H1 (cell line): ENCODE measurements at regions not wholly inside any gene's neighbourhood (a gene's known extent, or its start where the extent isn't known, plus 50 kb on each side); places are given as distances from the start of the nearest gene placed in this dataset.

Source experiments
- CTCF ChIA-PET: fragments of 300-600 bp; sonication (Branson Sonifier 250); formaldehyde crosslinking; loops from one replicate; lab custom pipeline; 2021; ENCODE audit not compliant: partially characterized antibody; lab: Charles Lee
- POLR2A ChIA-PET: fragments of 300-600 bp; sonication (Branson Sonifier 250); formaldehyde crosslinking; loops from one replicate; lab custom pipeline; 2021; ENCODE audit warnings: inconsistent platforms; ENCODE audit not compliant: partially characterized antibody; lab: Charles Lee
- DNase-seq, 2 experiments: peaks; one replicate each; pipeline versions ENCODE4 v3.0.0 to v3.0.0-alpha.2; 2010 to 2022; ENCODE audit warnings: low spot score in 2 of 2, low read depth in 1 of 2, mixed read lengths in 1 of 2
- FAIRE-seq: peaks from 2 replicates; lab custom pipeline; 2011; peaks lifted over from hg19 to GRCh38; lab: Jason Lieb, UNC
- H2AFZ ChIP-seq: 2 replicates; pipeline ENCODE4 v1.8.1; 2012; ENCODE audit warnings: low read length, inconsistent platforms
- H2AK5ac ChIP-seq: 2 replicates; pipeline ENCODE4 v1.6.1; 2013; ENCODE audit warnings: low read depth, low read length
- H2BK120ac ChIP-seq: replicated peaks from 2 replicates; pipeline ENCODE3; 2013; ENCODE audit warnings: low read depth, low read length, inconsistent platforms
- H2BK12ac ChIP-seq: 2 replicates; pipeline ENCODE4 v1.6.1; 2013; ENCODE audit warnings: low read depth, low read length
- H2BK15ac ChIP-seq: 2 replicates; pipeline ENCODE4 v1.6.1; 2013; ENCODE audit warnings: low read length
- H2BK20ac ChIP-seq: 2 replicates; pipeline ENCODE4 v1.6.1; 2013; ENCODE audit warnings: low read length
- H2BK5ac ChIP-seq: 2 replicates; pipeline ENCODE4 v1.6.1; 2013; ENCODE audit warnings: low read depth, low read length
- H3K14ac ChIP-seq: 2 replicates; pipeline ENCODE4 v1.6.1; 2013; ENCODE audit warnings: inconsistent platforms; ENCODE audit not compliant: insufficient read length
- H3K18ac ChIP-seq: 2 replicates; pipeline ENCODE4 v1.6.1; 2013; ENCODE audit warnings: low read length; ENCODE audit errors: extremely low read depth
- H3K23ac ChIP-seq: 2 replicates; pipeline ENCODE4 v1.6.1; 2013; ENCODE audit warnings: inconsistent platforms; ENCODE audit not compliant: insufficient read length
- H3K23me2 ChIP-seq: 2 replicates; pipeline ENCODE4 v1.6.1; 2013; ENCODE audit warnings: low read depth, low read length
- H3K27ac ChIP-seq: 2 replicates; pipeline ENCODE4 v1.6.1; 2011; ENCODE audit warnings: low read depth, low read length, inconsistent platforms
- H3K27me3 ChIP-seq, 4 experiments: replicated peaks in 1 of 4; 1 replicate in 1 of 4; 2 replicates in 3 of 4; pipeline versions ENCODE4 v1.6.1 to v1.8.1; 2011 to 2013; ENCODE audit warnings: low read length in 3 of 4, mild to moderate bottlenecking in 3 of 4, inconsistent platforms in 2 of 4, mixed read lengths in 2 of 4, moderate library complexity in 1 of 4; ENCODE audit not compliant: control insufficient read depth in 3 of 4, insufficient read depth in 3 of 4; ENCODE audit errors: extremely low read depth in 1 of 4
- H3K36me3 ChIP-seq, 4 experiments: 2 replicates each; pipeline versions ENCODE4 v1.6.1 to v1.8.1; 2011 to 2013; ENCODE audit warnings: mild to moderate bottlenecking in 4 of 4, low read length in 3 of 4, moderate library complexity in 2 of 4, control low read depth in 1 of 4, inconsistent platforms in 1 of 4; ENCODE audit not compliant: insufficient read depth in 4 of 4, control insufficient read depth in 2 of 4
- H3K4ac ChIP-seq: replicated peaks from 2 replicates; pipeline ENCODE3; 2013; ENCODE audit warnings: low read length, low read depth, mixed read lengths, inconsistent platforms; ENCODE audit not compliant: insufficient read length
- H3K4me1 ChIP-seq, 4 experiments: replicated peaks in 1 of 4; 1 replicate in 1 of 4; 2 replicates in 3 of 4; pipeline versions ENCODE4 v1.6.1 to v1.8.1; 2011 to 2013; ENCODE audit warnings: low read length in 3 of 4, inconsistent platforms in 2 of 4, mixed read lengths in 1 of 4; ENCODE audit not compliant: insufficient read depth in 4 of 4, control insufficient read depth in 3 of 4
- H3K4me2 ChIP-seq, 2 experiments: 2 replicates each; pipeline versions ENCODE4 v1.6.1 to v1.8.1; 2011 to 2013; ENCODE audit warnings: low read depth in 2 of 2, low read length in 2 of 2, control low read depth in 1 of 2, inconsistent platforms in 1 of 2, mild to moderate bottlenecking in 1 of 2; ENCODE audit not compliant: insufficient read depth in 1 of 2
- H3K4me3 ChIP-seq, 4 experiments: fragments of 200-600, 300-600 bp in 1 of 4; sonication (generic), shearing (Covaris generic), sonication (Bioruptor Twin) in 1 of 4; 2 replicates each; pipeline versions ENCODE4 v1.5.1 to v1.8.1; 2011 to 2016; ENCODE audit warnings: low read length in 4 of 4, low read depth in 3 of 4, control low read depth in 2 of 4, inconsistent platforms in 2 of 4, mild to moderate bottlenecking in 2 of 4, mixed read lengths in 1 of 4, moderate library complexity in 1 of 4; ENCODE audit not compliant: insufficient read depth in 2 of 4; ENCODE audit errors: extremely low read depth in 1 of 4
- H3K56ac ChIP-seq: replicated peaks from 2 replicates; pipeline ENCODE3; 2013; ENCODE audit warnings: low read depth, mild to moderate bottlenecking, mixed read lengths, low read length, inconsistent platforms; ENCODE audit not compliant: insufficient read length
- H3K79me1 ChIP-seq: 2 replicates; pipeline ENCODE4 v1.6.1; 2013; ENCODE audit warnings: low read depth, low read length, control low read depth
- H3K79me2 ChIP-seq, 2 experiments: 2 replicates each; pipeline versions ENCODE4 v1.6.1 to v1.8.1; 2012 to 2013; ENCODE audit warnings: low read length in 2 of 2, mild to moderate bottlenecking in 2 of 2, inconsistent platforms in 1 of 2; ENCODE audit not compliant: insufficient read depth in 2 of 2, control insufficient read depth in 1 of 2
- H3K9ac ChIP-seq, 4 experiments: replicated peaks in 1 of 4; 1 replicate in 1 of 4; 2 replicates in 3 of 4; pipeline versions ENCODE4 v1.6.1 to v1.8.1; 2011 to 2013; ENCODE audit warnings: low read depth in 3 of 4, low read length in 3 of 4, control low read depth in 2 of 4, mild to moderate bottlenecking in 2 of 4, moderate library complexity in 2 of 4, inconsistent platforms in 1 of 4; ENCODE audit errors: extremely low read depth in 1 of 4
- H3K9me3 ChIP-seq, 2 experiments: 2 replicates each; pipeline versions ENCODE4 v1.6.1 to v1.8.1; 2012 to 2013; ENCODE audit warnings: mild to moderate bottlenecking in 2 of 2, moderate library complexity in 2 of 2, control low read depth in 1 of 2, inconsistent platforms in 1 of 2, low read depth in 1 of 2, low read length in 1 of 2, mixed read lengths in 1 of 2; ENCODE audit not compliant: insufficient read depth in 2 of 2
- H4K20me1 ChIP-seq, 2 experiments: replicated peaks in 1 of 2; 2 replicates each; pipeline versions ENCODE3 to v1.8.1; 2011 to 2013; ENCODE audit warnings: inconsistent platforms in 2 of 2, low read length in 2 of 2, mild to moderate bottlenecking in 1 of 2; ENCODE audit not compliant: insufficient read depth in 2 of 2, control insufficient read depth in 1 of 2
- H4K5ac ChIP-seq: 2 replicates; pipeline ENCODE4 v1.6.1; 2013; ENCODE audit warnings: low read length, low read depth, mixed read lengths, inconsistent platforms; ENCODE audit not compliant: insufficient read length
- H4K8ac ChIP-seq: 2 replicates; pipeline ENCODE4 v1.8.0; 2013; ENCODE audit warnings: mild to moderate bottlenecking, moderate library complexity, low read length, inconsistent platforms; ENCODE audit not compliant: insufficient read depth; ENCODE audit errors: extremely low read depth
- H4K91ac ChIP-seq: replicated peaks from 2 replicates; pipeline ENCODE3; 2013; ENCODE audit warnings: low read length, mixed read lengths, inconsistent platforms; ENCODE audit not compliant: insufficient read length
- CEBPB ChIP-seq: IDR thresholded peaks from 2 replicates; pipeline ENCODE4 v1.6.1; 2012; ENCODE audit warnings: low read depth, low read length
- CHD2 ChIP-seq: IDR thresholded peaks from 2 replicates; pipeline ENCODE4 v1.6.1; 2012; ENCODE audit warnings: low read length, improper control_type of control experiment
- GTF2F1 ChIP-seq: IDR thresholded peaks from 2 replicates; pipeline ENCODE4 v1.6.1; 2012; ENCODE audit warnings: low read depth, low read length, improper control_type of control experiment, borderline replicate concordance
- HDAC6 ChIP-seq: IDR thresholded peaks from one replicate; pipeline ENCODE4 v1.7.1; 2012; ENCODE audit warnings: low read depth, mild to moderate bottlenecking, inconsistent platforms, low read length, moderate library complexity
- KDM1A ChIP-seq: fragments of 200-600, 300-600 bp; sonication (generic); IDR thresholded peaks from 2 replicates; pipeline ENCODE4 v1.7.1; 2016; ENCODE audit warnings: mild to moderate bottlenecking, low read length, borderline replicate concordance
- KDM4A ChIP-seq: IDR thresholded peaks from one replicate; pipeline ENCODE4 v1.7.1; 2012; ENCODE audit warnings: low read depth, mild to moderate bottlenecking, moderate library complexity, low read length, inconsistent platforms; ENCODE audit not compliant: severe bottlenecking
- RFX5 ChIP-seq: IDR thresholded peaks from 2 replicates; pipeline ENCODE4 v1.6.1; 2011; ENCODE audit warnings: low read depth, low read length, improper control_type of control experiment, borderline replicate concordance
- SIX5 ChIP-seq: IDR thresholded peaks from 2 replicates; pipeline ENCODE4 v1.6.1; 2011; ENCODE audit warnings: mild to moderate bottlenecking, low read depth, low read length
- SP2 ChIP-seq: IDR thresholded peaks from 2 replicates; pipeline ENCODE4 v1.6.1; 2012; ENCODE audit warnings: mild to moderate bottlenecking, low read length, inconsistent platforms
- ZNF274 ChIP-seq: IDR thresholded peaks from 2 replicates; pipeline ENCODE4 v1.7.0; 2012; ENCODE audit warnings: low read length, borderline replicate concordance; ENCODE audit errors: extremely low read depth

DNA sequence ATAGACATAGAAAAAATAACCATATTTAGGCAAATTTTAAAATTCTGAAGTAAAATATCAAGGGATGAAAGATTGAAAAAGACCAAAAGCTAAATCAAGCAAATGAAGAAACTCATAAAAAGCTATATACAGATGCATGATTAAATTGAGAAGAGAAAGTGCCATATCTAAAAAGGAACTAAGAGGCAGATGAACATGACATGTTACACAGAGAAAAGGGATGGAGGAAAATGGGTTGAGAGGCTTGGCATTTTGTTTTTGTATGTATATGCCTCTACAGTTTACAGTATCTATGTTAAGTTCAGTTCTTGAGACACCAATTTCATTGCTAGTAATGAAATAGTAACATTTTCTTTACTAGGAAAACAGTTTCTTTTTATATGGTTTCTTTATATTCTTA is 1507.4 kb upstream of the SPRY2 start:
- H4K5ac ChIP-seq = no peak overlapping the region
- H3K9ac ChIP-seq = no peak overlapping the region
- CTCF ChIA-PET = interaction anchor here (1.3 kb wide), 1 partner anchor 11 kb away, joined by 3 read pairs; no protein-coding TSS in a partner anchor
- H2BK12ac ChIP-seq = no peak overlapping the region
- POLR2A ChIA-PET = no interaction called here
- no peak overlapping the region for H2AFZ ChIP-seq
- no peak overlapping the region for H4K91ac ChIP-seq
- no peak overlapping the region for H3K4me3 ChIP-seq
- no peak for TF ChIP-seq ZNF274
- TF ChIP-seq SIX5 = no peak
- TF ChIP-seq CHD2 = no peak
- no peak for TF ChIP-seq HDAC6
- TF ChIP-seq RFX5 = no peak
- TF ChIP-seq SP2 = no peak
- no peak for TF ChIP-seq KDM4A
- TF ChIP-seq GTF2F1 = no peak
- no peak for TF ChIP-seq KDM1A
- TF ChIP-seq CEBPB = no peak
- no peak overlapping the region for H4K8ac ChIP-seq
- H3K18ac ChIP-seq = no peak overlapping the region
- H2BK20ac ChIP-seq = no peak overlapping the region
- H2BK15ac ChIP-seq = no peak overlapping the region
- peaks cover 0 to 5% (median 3%) of the 10 kb centered on the region in 4 experiments; a peak in 4 of 7 replicates for H3K4me1 ChIP-seq
- H3K23me2 ChIP-seq = no peaks in the 10 kb centered on the region
- FAIRE-seq = no peak
- H2BK5ac ChIP-seq = no peak overlapping the region
- H3K79me2 ChIP-seq = no peaks in the 10 kb centered on the region
- H3K4ac ChIP-seq = no peak overlapping the region
- no peak overlapping the region for H2BK120ac ChIP-seq
- no peak overlapping the region for H3K27ac ChIP-seq
- H3K36me3 ChIP-seq = no peaks in the 10 kb centered on the region
- no peaks in the 10 kb centered on the region for H4K20me1 ChIP-seq
- no peak overlapping the region for H2AK5ac ChIP-seq
- H3K23ac ChIP-seq = no peak overlapping the region
- no peak overlapping the region for H3K4me2 ChIP-seq
- no peaks in the 10 kb centered on the region for H3K27me3 ChIP-seq
- DNase-seq = no peak
- H3K56ac ChIP-seq = no peak overlapping the region
- H3K79me1 ChIP-seq = no peaks in the 10 kb centered on the region
- no peaks in the 10 kb centered on the region for H3K9me3 ChIP-seq
- H3K14ac ChIP-seq = no peak overlapping the region
